HG03175 (cell line): ENCODE measurements at regions not wholly inside any gene's neighbourhood (a gene's known extent, or its start where the extent isn't known, plus 50 kb on each side); places are given as distances from the start of the nearest gene placed in this dataset.
"Not testable (repeated sequence)": the region's sequence is repeated elsewhere in the genome, so short reads cannot be mapped to it uniquely, and the experiment has no call there.

Source experiments
- ATAC-seq: cut with Tn5 transposase; IDR thresholded peaks from one replicate; pipeline ENCODE4 v1.9.1; 2021; ENCODE audit warnings: mild to moderate bottlenecking, moderate library complexity; ENCODE audit not compliant: unreplicated experiment

- ATAC-seq, result no peak
Measured at GRCh38 chr3:194189243-194189791, 53.4 kb downstream of the HES1 start.

GRCh38 chr3:194191850-194192249 lies 55.9 kb downstream of the HES1 start:
- not testable (repeated sequence) for ATAC-seq

GRCh38 chr3:194194051-194194756 lies 58.3 kb downstream of the HES1 start:
- ATAC-seq, result no peak

GRCh38 chr3:194194757-194195085 lies 58.8 kb downstream of the HES1 start:
- ATAC-seq, result no peak

- ATAC-seq, result no peak
Measured at GRCh38 chr3:194195611-194196010, 59.7 kb downstream of the HES1 start.

GRCh38 chr3:194196876-194197275 lies 60.9 kb downstream of the HES1 start:
- no peak for ATAC-seq

GRCh38 chr3:194197396-194197960 lies 61.5 kb downstream of the HES1 start:
- no peak for ATAC-seq

GRCh38 chr3:194197981-194198695 lies 62.2 kb downstream of the HES1 start:
- no peak for ATAC-seq

- no peak for ATAC-seq
Measured at GRCh38 chr3:194198938-194199337, 63.0 kb downstream of the HES1 start.

- ATAC-seq, result no peak
Measured at GRCh38 chr3:194200422-194201081, 64.6 kb downstream of the HES1 start.

GRCh38 chr3:194201953-194202666 lies 66.2 kb downstream of the HES1 start:
- no peak for ATAC-seq

GRCh38 chr3:194203482-194204041 lies 67.6 kb downstream of the HES1 start:
- ATAC-seq, result no peak

GRCh38 chr3:194204042-194204987 lies 68.4 kb downstream of the HES1 start:
- ATAC-seq, result no peak

GRCh38 chr3:194205675-194206133 lies 69.8 kb downstream of the HES1 start:
- ATAC-seq, result no peak

- ATAC-seq, result no peak
Measured at GRCh38 chr3:194206320-194206719, 70.4 kb downstream of the HES1 start.

GRCh38 chr3:194208709-194209108 lies 72.8 kb downstream of the HES1 start:
- ATAC-seq, result no peak

GRCh38 chr3:194212161-194212844 lies 76.4 kb downstream of the HES1 start:
- ATAC-seq, result no peak

GRCh38 chr3:194212845-194213331 lies 76.9 kb downstream of the HES1 start:
- ATAC-seq, result no peak

- ATAC-seq, result no peak
Measured at GRCh38 chr3:194215392-194215791, 79.4 kb downstream of the HES1 start.
